ENCODE measurements at regions not wholly inside any gene's neighbourhood (a gene's known extent, or its start where the extent isn't known, plus 50 kb on each side); places are given as distances from the start of the nearest gene placed in this dataset.
"Not testable (repeated sequence)": the region's sequence is repeated elsewhere in the genome, so short reads cannot be mapped to it uniquely, and the experiment has no call there.

- intact Hi-C loops (cut with DNase I): no loop called here
- ATAC-seq: no peak
- no peak for DNase-seq (ENCODE audit: missing footprints)
These were observed 160.2 kb downstream of the TOX3 start for GRCh38 chr16:52386694-52387093.

GRCh38 chr16:52384378-52384777 is 162.6 kb downstream of the TOX3 start:
- ATAC-seq (no peak), DNase-seq (ENCODE audit: missing footprints) (no peak)
- intact Hi-C loops (cut with DNase I): no loop called here

- no peak for DNase-seq (ENCODE audit: missing footprints)
- no peak for ATAC-seq
- intact Hi-C loops (cut with DNase I): no loop called here
These were observed 163.2 kb downstream of the TOX3 start for GRCh38 chr16:52383640-52384292.

- ATAC-seq: no peak
- DNase-seq (ENCODE audit: missing footprints): no peak
- intact Hi-C loops (cut with DNase I): no loop called here
These were observed 163.8 kb downstream of the TOX3 start for GRCh38 chr16:52383119-52383518.

GRCh38 chr16:52379551-52379950 is 167.4 kb downstream of the TOX3 start:
- no peak for DNase-seq (ENCODE audit: missing footprints)
- intact Hi-C loops (cut with DNase I): no loop called here
- no peak for ATAC-seq

- intact Hi-C loops (cut with DNase I): no loop called here
- DNase-seq (ENCODE audit: missing footprints) (no peak), ATAC-seq (no peak)
These were observed 170.2 kb downstream of the TOX3 start for GRCh38 chr16:52376676-52377280.

- intact Hi-C loops (cut with DNase I): no loop called here
- no peak for ATAC-seq
- no peak for DNase-seq (ENCODE audit: missing footprints)
These were observed 174.6 kb downstream of the TOX3 start for GRCh38 chr16:52372313-52372712.

GRCh38 chr16:52368859-52369258 is 178.1 kb downstream of the TOX3 start:
- intact Hi-C loops (cut with DNase I): no loop called here
- DNase-seq (ENCODE audit: missing footprints) (no peak), ATAC-seq (no peak)

GRCh38 chr16:52367821-52368220 is 179.1 kb downstream of the TOX3 start:
- DNase-seq (ENCODE audit: missing footprints) (no peak), ATAC-seq (no peak)
- intact Hi-C loops (cut with DNase I): no loop called here

- intact Hi-C loops (cut with DNase I): no loop called here
- ATAC-seq (no peak), DNase-seq (ENCODE audit: missing footprints) (no peak)
These were observed 180.0 kb downstream of the TOX3 start for GRCh38 chr16:52366983-52367382.

- DNase-seq (ENCODE audit: missing footprints) (no peak), ATAC-seq (no peak)
- intact Hi-C loops (cut with DNase I): no loop called here
These were observed 182.4 kb downstream of the TOX3 start for GRCh38 chr16:52364500-52364899.

GRCh38 chr16:52363082-52363481 is 183.9 kb downstream of the TOX3 start:
- intact Hi-C loops (cut with DNase I): no loop called here
- ATAC-seq (no peak), DNase-seq (ENCODE audit: missing footprints) (no peak)

- ATAC-seq: no peak
- intact Hi-C loops (cut with DNase I): no loop called here
- no peak for DNase-seq (ENCODE audit: missing footprints)
These were observed 189.2 kb downstream of the TOX3 start for GRCh38 chr16:52357711-52358110.

GRCh38 chr16:52353249-52353648 is 193.7 kb downstream of the TOX3 start:
- ATAC-seq (no peak), DNase-seq (ENCODE audit: missing footprints) (no peak)
- intact Hi-C loops (cut with DNase I): no loop called here

- ATAC-seq (no peak), DNase-seq (ENCODE audit: missing footprints) (no peak)
- intact Hi-C loops (cut with DNase I): no loop called here
These were observed 195.5 kb downstream of the TOX3 start for GRCh38 chr16:52351451-52351850.

- ATAC-seq (no peak), DNase-seq (ENCODE audit: missing footprints) (no peak)
- intact Hi-C loops (cut with DNase I): no loop called here
These were observed 196.8 kb downstream of the TOX3 start for GRCh38 chr16:52350031-52350642.

- intact Hi-C loops (cut with DNase I): no loop called here
- ATAC-seq (no peak), DNase-seq (ENCODE audit: missing footprints) (no peak)
These were observed 200.2 kb downstream of the TOX3 start for GRCh38 chr16:52346709-52347108.

GRCh38 chr16:52333673-52334072 is 213.3 kb downstream of the TOX3 start:
- DNase-seq (ENCODE audit: missing footprints); intact Hi-C loops (cut with DNase I); ATAC-seq: not testable (repeated sequence)

GRCh38 chr16:52320930-52321439 is 226.0 kb downstream of the TOX3 start:
- intact Hi-C loops (cut with DNase I): no loop called here
- ATAC-seq: no peak
- DNase-seq (ENCODE audit: missing footprints): no peak

- intact Hi-C loops (cut with DNase I): no loop called here
- DNase-seq (ENCODE audit: missing footprints) (no peak), ATAC-seq (no peak)
These were observed 228.5 kb downstream of the TOX3 start for GRCh38 chr16:52318302-52319009.
